HPDE6-E6E7 (cell line): ENCODE measurements at regions not wholly inside any gene's neighbourhood (a gene's known extent, or its start where the extent isn't known, plus 50 kb on each side); places are given as distances from the start of the nearest gene placed in this dataset.

ENCODE experiments used
- DNase-seq: peaks from one replicate; pipeline ENCODE4 v3.0.0; 2011; ENCODE audit warnings: missing footprints; ENCODE audit errors: extremely low spot score

GRCh38 chr6:165082636-165083035 lies 226.8 kb downstream of the C6orf118 start:
- DNase-seq = no peak

- no peak for DNase-seq
Observed at GRCh38 chr6:165081944-165082532, 227.4 kb downstream of the C6orf118 start.

DNA sequence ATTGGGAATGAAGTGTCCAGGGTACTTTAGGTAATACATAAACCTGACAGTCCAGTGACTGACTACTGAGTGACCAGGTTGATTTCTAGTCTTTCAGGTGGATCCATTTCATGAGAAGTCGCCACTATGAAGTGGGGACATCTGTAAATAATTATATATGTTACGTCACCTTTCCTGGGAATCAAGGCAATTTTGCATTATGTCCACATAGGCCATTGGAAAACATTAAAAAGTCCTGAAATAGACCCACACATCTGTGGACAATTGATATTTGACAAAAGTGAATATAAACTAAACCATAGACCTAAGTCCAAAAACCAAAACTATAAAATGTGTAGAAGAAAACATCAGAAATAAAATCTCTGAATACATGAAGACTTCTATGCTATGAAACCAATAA lies 231.5 kb downstream of the C6orf118 start:
- no peak for DNase-seq

- no peak for DNase-seq
Observed at GRCh38 chr6:165071906-165072305, 237.5 kb downstream of the C6orf118 start.

DNA sequence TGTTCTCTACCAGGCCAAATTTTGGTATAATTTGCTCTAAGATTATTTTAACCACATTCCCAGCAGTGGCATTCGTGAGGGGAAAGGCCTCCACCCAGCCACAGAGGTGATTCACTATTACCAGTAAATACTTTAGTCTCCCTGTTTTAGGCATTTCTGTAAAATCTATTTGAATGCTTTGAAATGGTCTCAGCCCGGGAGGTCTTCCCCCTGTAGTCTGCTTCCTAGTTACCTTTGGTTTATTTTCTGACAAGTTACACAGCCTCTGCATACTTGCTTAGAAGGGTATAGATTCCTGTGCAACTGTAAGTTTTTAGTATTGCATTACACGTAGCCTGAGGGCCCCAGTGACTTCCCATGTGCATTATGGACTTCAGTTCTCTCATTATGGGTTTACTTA lies 248.7 kb downstream of the C6orf118 start:
- no peak for DNase-seq

DNA sequence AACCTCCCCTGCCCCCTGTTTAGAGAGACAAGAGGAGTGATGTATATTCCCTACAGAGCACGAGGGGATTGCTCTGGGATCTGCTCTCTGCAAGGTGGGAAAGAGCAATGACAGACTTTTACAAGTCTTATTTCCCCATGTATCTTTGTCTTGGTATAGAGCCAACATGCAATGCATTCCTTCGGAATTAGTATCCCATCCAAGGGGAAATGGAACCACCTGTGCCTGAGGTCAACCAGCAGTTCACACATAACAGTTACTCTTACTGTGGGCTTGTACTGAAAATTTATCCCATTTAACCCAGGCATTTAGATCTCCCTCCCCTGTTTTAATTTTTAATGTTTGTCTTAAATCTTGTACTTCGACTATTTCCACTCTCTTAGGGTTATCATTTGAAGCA lies 250.4 kb downstream of the C6orf118 start:
- DNase-seq = peak; percentile 29

DNA sequence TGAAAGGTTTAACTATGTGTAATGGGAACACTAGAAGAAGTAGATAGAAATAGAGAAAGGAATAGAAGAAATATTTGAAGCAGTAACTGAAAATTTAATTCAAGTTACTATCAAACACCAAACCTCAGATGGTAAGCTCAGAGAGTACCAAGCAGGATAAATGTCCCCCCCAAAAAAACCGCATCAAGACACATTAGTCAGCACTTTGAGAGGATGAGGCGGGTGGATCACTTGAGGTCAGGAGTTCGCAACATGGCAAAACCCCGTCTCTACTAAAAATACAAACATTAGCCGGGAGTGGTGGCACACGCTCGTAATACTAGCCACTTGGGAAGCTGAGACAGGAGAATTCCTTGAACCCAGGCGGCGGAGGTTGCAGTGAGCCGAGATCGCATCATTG lies 253.1 kb downstream of the C6orf118 start:
- DNase-seq = no peak

- DNase-seq = peak; percentile 53
Observed at GRCh38 chr6:165055231-165055630, 254.2 kb downstream of the C6orf118 start.

GRCh38 chr6:165052561-165053480 lies 256.6 kb downstream of the C6orf118 start:
- DNase-seq = no peak

DNA sequence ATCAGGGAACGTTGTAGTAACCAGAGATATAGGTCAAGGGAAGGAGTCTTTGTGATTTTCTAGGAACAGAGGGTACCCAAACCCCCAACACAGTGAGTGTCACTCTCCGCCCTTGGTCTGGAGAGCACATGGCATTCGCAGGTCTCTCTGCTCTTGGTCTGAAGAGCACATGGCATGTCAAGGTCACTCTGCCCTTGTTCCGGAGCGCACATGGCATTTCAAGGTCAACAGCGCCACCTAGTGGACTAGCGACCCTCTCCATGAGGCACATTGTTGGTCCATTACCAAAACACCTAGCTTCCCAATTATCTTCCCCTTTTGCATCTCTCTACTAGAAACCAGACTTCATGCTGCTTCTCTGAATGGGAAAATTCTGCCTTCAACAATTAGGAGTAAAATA lies 260.0 kb downstream of the C6orf118 start:
- no peak for DNase-seq

DNA sequence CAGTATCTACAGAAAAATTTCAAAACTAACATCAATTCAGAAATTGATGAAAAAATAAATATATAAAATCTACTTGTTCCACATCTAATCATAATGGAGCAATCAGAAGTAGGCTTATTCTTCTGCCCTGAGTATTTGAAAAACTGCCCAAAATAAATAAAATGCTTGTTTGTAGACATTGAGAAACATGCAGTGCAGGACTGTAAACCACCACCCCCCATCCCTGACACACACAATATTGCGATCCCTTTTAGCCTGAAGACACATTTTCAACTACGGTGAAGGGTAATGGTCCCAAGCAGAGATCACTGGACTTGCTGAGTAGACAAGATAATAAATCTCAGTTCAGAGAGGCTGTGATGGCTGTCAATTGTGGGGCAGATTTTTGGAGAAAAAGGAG lies 261.5 kb downstream of the C6orf118 start:
- no peak for DNase-seq

DNA sequence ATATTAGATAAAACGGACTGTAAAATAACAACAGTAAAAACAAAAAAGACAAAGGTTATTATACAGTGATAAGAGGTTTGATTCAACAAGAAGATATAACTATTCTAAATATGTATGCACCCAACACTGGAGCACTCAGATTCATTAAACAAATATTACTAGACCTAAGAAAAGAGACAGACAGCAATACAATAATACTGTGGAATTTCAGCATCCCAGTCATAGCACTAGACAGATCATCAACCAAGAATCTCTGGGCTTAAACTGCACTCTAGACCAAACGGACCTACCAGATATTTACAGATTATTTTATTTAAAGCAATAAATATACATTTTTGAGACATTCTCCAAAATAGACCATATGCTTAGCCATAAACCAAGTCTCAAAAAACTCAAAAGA lies 263.8 kb downstream of the C6orf118 start:
- no peak for DNase-seq

- DNase-seq = no peak
Observed at GRCh38 chr6:165042912-165043311, 266.5 kb downstream of the C6orf118 start.

GRCh38 chr6:165040440-165040839 lies 269.0 kb downstream of the C6orf118 start:
- no peak for DNase-seq

- DNase-seq = no peak
Observed at GRCh38 chr6:165034271-165034741, 275.1 kb downstream of the C6orf118 start.

GRCh38 chr6:165031502-165031901 lies 277.9 kb downstream of the C6orf118 start:
- no peak for DNase-seq

DNA sequence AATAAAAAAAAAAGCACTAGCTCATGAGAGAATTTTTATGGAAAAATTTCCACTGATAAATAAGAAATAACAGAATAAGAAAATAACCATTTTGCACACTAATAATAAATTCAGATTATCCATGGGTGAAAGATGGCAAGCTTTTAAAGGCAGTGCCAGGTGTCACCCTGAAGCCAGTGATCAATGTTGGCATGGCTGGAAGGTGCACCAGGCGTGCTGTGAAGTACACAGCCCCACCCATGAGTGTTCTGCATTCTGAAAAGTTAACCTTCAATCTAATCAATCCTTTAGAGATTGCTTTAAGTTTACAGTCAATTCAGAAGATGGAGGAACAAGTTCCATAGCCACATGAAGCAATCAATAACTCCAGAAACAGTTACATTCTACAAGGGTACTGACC lies 284.4 kb downstream of the C6orf118 start:
- no peak for DNase-seq

DNA sequence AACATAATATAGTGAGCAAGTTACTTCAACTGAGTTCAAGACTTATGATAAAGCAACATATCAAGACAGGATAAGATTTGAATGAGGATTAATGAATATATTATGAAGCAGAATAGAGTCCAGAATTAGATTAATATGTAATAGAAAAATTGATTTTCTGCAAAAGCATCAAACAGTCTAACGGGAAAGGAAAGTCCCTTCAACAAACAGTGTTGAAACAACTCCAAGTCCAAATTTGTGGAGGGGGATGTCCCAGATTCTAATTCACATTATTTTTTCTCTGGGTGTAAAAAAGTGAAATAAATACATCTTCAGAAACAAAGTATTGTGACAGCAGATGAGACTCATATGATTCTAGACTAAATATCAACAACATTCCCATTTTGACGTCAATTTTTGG lies 289.7 kb downstream of the C6orf118 start:
- no peak for DNase-seq

DNA sequence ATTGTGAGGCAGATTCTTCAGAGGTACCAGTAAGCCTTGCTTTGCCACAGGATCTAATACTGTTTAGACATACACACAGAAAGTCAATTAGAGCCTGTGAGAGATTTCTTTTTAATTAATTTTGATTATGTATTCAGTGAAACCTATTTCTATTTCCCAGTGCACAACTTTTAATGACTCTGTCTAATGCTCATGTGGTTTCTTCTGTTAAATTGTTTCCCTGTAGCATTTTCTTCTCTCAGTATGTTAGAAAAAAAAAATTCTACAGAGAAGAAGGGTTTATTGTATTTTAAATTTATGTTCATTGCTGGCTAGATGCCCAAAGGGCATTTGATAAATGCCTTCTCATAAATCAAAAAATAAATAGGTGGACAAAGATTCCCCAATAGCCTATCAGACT lies 293.7 kb downstream of the C6orf118 start:
- DNase-seq = no peak

DNA sequence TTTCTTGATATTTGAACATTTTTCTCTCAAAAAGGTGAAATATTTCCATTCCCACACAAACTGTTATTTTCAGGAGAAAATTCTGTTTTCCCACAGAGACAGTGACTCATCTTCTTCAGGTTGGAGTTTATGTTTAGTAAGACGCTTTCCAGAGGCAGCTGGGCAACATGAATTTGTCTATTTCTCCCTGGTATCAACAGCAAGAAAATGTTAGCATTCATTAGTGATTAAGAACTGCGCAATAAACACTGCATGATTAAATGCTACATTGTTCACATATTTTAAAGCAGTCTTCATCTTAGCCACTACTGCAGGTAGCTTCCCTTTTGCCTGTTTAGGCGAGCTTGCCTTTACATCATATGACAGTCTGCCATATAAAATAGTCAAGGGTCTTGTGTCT lies 295.7 kb downstream of the C6orf118 start:
- no peak for DNase-seq

- no peak for DNase-seq
Observed at GRCh38 chr6:165012183-165012582, 297.2 kb downstream of the C6orf118 start.

DNA sequence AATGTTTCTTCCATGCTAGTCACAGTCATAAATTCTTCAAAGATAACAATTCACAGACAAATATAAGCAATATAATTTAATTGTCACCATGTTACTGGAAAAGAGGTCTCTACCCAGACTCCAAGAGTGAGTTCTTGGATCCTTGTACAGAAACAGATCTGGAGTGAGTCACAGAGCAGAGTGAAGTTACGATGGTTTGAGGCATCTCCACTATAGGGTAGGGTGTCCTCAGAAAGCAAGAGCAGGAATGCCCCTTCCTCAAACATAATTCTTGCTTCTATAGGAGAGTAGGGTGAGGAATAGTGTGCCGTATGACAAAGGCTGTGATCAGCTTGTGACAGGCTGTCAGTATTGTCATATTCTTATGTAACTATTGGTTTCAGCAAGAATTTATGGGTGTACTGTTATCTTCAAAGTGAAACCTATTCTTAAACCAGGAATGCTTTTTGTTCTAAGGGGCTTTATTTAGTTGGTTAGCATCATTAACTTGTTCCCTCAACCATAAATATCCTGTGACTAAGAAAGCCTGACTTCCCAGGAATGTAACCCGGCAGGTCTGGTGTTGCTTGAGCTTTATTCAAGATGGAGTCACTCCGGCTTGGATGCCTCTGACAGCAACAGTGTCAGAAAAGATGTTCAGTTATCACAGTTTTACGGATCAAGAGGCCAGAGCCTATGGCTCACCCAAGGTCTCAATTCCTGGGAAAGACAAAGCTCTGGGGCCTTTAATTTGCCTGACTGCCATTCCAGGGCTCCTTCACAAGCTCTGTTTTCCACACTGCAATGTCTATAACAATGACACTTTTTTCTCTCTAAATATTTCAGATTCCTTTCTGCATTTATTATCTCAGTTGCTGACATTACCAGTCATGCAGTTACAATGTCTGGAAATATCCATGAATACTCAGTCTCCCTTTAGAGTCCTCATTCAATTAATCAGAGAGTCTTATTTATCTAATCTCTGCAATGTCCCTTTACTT lies 298.6 kb downstream of the C6orf118 start:
- no peak for DNase-seq
